ENCODE measurements at regions not wholly inside any gene's neighbourhood (a gene's known extent, or its start where the extent isn't known, plus 50 kb on each side); places are given as distances from the start of the nearest gene placed in this dataset.
A peak's percentile ranks its signal among the peaks of the same experiment; 100 is the strongest.

- peak in 1 of 2 donors; percentile 68 for DNase-seq (ENCODE audit: low read depth in 2 of 2)
- H3K4me3 ChIP-seq (replicated peaks in 1 of 2; ENCODE audit: low read depth in 2 of 2, low read length in 2 of 2), result no peak overlapping the region
- TF ChIP-seq, protein P1, sequence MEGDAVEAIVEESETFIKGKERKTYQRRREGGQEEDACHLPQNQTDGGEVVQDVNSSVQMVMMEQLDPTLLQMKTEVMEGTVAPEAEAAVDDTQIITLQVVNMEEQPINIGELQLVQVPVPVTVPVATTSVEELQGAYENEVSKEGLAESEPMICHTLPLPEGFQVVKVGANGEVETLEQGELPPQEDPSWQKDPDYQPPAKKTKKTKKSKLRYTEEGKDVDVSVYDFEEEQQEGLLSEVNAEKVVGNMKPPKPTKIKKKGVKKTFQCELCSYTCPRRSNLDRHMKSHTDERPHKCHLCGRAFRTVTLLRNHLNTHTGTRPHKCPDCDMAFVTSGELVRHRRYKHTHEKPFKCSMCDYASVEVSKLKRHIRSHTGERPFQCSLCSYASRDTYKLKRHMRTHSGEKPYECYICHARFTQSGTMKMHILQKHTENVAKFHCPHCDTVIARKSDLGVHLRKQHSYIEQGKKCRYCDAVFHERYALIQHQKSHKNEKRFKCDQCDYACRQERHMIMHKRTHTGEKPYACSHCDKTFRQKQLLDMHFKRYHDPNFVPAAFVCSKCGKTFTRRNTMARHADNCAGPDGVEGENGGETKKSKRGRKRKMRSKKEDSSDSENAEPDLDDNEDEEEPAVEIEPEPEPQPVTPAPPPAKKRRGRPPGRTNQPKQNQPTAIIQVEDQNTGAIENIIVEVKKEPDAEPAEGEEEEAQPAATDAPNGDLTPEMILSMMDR (IDR thresholded peaks at IDR 0.05; ENCODE audit: low read depth, low read length), result no peak
These were observed 161.0 kb downstream of the SLC25A46 start for GRCh38 chr5:110899566-110900412.

DNA sequence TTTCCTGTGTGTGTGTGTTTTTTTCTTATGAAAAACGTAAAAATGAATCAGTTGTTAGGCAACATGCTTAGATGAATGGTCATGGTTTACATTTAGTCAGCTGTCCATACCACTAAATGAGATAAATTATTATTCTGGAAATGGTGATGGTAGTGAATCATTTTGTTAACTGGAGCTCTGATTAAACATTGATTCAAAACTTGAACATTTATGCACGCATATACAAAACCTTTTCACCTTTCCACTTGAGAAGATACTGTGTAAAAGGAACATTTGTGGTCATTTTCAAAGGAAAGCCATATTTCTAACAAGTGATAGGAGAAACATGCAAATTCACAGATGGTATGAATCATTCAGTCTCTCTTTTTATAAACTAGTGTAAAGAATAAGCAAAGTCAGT lies 162.0 kb downstream of the SLC25A46 start:
- peak; percentile 64 to 95 for DNase-seq (ENCODE audit: low read depth in 2 of 2)
- H3K4me3 ChIP-seq (replicated peaks in 1 of 2; ENCODE audit: low read depth in 2 of 2, low read length in 2 of 2), result no peak overlapping the region
- TF ChIP-seq, protein P1 (IDR thresholded peaks at IDR 0.05; ENCODE audit: low read depth, low read length), result no peak

GRCh38 chr5:110903966-110904365 lies 165.2 kb downstream of the SLC25A46 start:
- H3K4me3 ChIP-seq (replicated peaks in 1 of 2; ENCODE audit: low read depth in 2 of 2, low read length in 2 of 2), result no peak overlapping the region
- TF ChIP-seq, protein P1 (IDR thresholded peaks at IDR 0.05; ENCODE audit: low read depth, low read length), result no peak
- DNase-seq (ENCODE audit: low read depth in 2 of 2), result no peak

- no peak overlapping the region for H3K4me3 ChIP-seq (replicated peaks in 1 of 2; ENCODE audit: low read depth in 2 of 2, low read length in 2 of 2)
- DNase-seq (ENCODE audit: low read depth in 2 of 2), result peak; percentile 7 to 12
- TF ChIP-seq, protein P1 (IDR thresholded peaks at IDR 0.05; ENCODE audit: low read depth, low read length), result no peak
These were observed 162.7 kb upstream of the TSLP start for GRCh38 chr5:110908848-110909247.

- DNase-seq (ENCODE audit: low read depth in 2 of 2), result peak in 1 of 2 donors; percentile 7
- TF ChIP-seq, protein P1 (IDR thresholded peaks at IDR 0.05; ENCODE audit: low read depth, low read length), result no peak
- H3K4me3 ChIP-seq (replicated peaks in 1 of 2; ENCODE audit: low read depth in 2 of 2, low read length in 2 of 2), result no peak overlapping the region
These were observed 162.1 kb upstream of the TSLP start for GRCh38 chr5:110909415-110909814.

DNA sequence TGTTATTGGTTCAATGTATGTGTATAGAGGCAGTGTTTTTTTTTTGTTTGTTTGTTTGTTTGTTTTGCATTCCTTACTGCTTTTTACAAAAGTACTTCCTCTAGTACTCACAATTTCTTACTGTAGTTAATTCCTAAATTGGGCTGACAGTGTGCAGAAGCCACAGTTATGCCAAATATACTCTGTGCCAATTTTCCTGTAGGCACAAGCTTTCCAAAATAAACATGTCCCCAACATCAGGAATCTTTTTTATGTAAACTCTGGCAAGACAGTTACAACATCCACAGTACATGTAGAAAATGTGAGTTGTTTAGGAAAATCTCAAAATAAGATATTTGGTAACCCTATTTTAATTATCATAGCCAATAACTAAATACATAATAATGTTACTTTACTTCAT lies 161.6 kb upstream of the TSLP start:
- peak; percentile 67 to 83 for DNase-seq (ENCODE audit: low read depth in 2 of 2)
- H3K4me3 ChIP-seq (replicated peaks in 1 of 2; ENCODE audit: low read depth in 2 of 2, low read length in 2 of 2), result no peak overlapping the region
- TF ChIP-seq, protein P1 (IDR thresholded peaks at IDR 0.05; ENCODE audit: low read depth, low read length), result no peak
